C4-2B (cell line): ENCODE measurements at regions not wholly inside any gene's neighbourhood (a gene's known extent, or its start where the extent isn't known, plus 50 kb on each side); places are given as distances from the start of the nearest gene placed in this dataset.

Experiments used
- ZFX ChIP-seq: fragments of 450-650 bp; IDR thresholded peaks from 2 replicates; pipeline ENCODE4 v1.6.1; 2017
- TF ChIP-seq, protein P1 (sequence below): fragments of 450-650 bp; conservative IDR thresholded peaks from 2 replicates; pipeline ENCODE4 v1.5.1; 2017; ENCODE audit warnings: mild to moderate bottlenecking

GRCh38 chr10:124179308-124180043, 86.1 kb upstream of the CHST15 start:
- TF ChIP-seq, protein P1, sequence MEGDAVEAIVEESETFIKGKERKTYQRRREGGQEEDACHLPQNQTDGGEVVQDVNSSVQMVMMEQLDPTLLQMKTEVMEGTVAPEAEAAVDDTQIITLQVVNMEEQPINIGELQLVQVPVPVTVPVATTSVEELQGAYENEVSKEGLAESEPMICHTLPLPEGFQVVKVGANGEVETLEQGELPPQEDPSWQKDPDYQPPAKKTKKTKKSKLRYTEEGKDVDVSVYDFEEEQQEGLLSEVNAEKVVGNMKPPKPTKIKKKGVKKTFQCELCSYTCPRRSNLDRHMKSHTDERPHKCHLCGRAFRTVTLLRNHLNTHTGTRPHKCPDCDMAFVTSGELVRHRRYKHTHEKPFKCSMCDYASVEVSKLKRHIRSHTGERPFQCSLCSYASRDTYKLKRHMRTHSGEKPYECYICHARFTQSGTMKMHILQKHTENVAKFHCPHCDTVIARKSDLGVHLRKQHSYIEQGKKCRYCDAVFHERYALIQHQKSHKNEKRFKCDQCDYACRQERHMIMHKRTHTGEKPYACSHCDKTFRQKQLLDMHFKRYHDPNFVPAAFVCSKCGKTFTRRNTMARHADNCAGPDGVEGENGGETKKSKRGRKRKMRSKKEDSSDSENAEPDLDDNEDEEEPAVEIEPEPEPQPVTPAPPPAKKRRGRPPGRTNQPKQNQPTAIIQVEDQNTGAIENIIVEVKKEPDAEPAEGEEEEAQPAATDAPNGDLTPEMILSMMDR: no peak
- no peak for TF ChIP-seq ZFX
